ENCODE measurements at regions not wholly inside any gene's neighbourhood (a gene's known extent, or its start where the extent isn't known, plus 50 kb on each side); places are given as distances from the start of the nearest gene placed in this dataset.
"Not testable (repeated sequence)": the region's sequence is repeated elsewhere in the genome, so short reads cannot be mapped to it uniquely, and the experiment has no call there.

- H2AK5ac ChIP-seq (ENCODE audit: low read depth, low read length); H2BK20ac ChIP-seq (ENCODE audit: low read length); H3K18ac ChIP-seq (ENCODE audit: extremely low read depth, low read length); H3K4me1 ChIP-seq (replicated peaks in 1 of 4; ENCODE audit: control insufficient read depth in 3 of 4, insufficient read depth in 4 of 4, low read length in 3 of 4); FAIRE-seq; H3K4me2 ChIP-seq (ENCODE audit: insufficient read depth in 1 of 2, low read depth in 2 of 2, low read length in 2 of 2); H3K9me3 ChIP-seq (ENCODE audit: insufficient read depth in 2 of 2, low read depth in 1 of 2, low read length in 1 of 2); DNase-seq (ENCODE audit: low read depth in 1 of 2, low spot score in 2 of 2); H3K4ac ChIP-seq (replicated peaks; ENCODE audit: insufficient read length, low read depth, low read length); H2BK5ac ChIP-seq (ENCODE audit: low read depth, low read length); H4K8ac ChIP-seq (ENCODE audit: extremely low read depth, insufficient read depth, low read length); H3K23ac ChIP-seq (ENCODE audit: insufficient read length); H3K27ac ChIP-seq (ENCODE audit: low read depth, low read length); H3K79me1 ChIP-seq (ENCODE audit: low read depth, low read length); H3K14ac ChIP-seq (ENCODE audit: insufficient read length); POLR2A ChIA-PET (ENCODE audit: partially characterized antibody); H3K4me3 ChIP-seq (ENCODE audit: extremely low read depth in 1 of 4, insufficient read depth in 2 of 4, low read depth in 3 of 4, low read length in 4 of 4); H2BK15ac ChIP-seq (ENCODE audit: low read length); H3K9ac ChIP-seq (replicated peaks in 1 of 4; ENCODE audit: extremely low read depth in 1 of 4, low read depth in 3 of 4, low read length in 3 of 4); H3K36me3 ChIP-seq (ENCODE audit: control insufficient read depth in 2 of 4, insufficient read depth in 4 of 4, low read length in 3 of 4); H3K23me2 ChIP-seq (ENCODE audit: low read depth, low read length); H2BK120ac ChIP-seq (replicated peaks; ENCODE audit: low read depth, low read length); H2BK12ac ChIP-seq (ENCODE audit: low read depth, low read length); CTCF ChIA-PET (ENCODE audit: partially characterized antibody); H4K91ac ChIP-seq (replicated peaks; ENCODE audit: insufficient read length, low read length); H4K5ac ChIP-seq (ENCODE audit: insufficient read length, low read depth, low read length); H2AFZ ChIP-seq (ENCODE audit: low read length); H3K27me3 ChIP-seq (replicated peaks in 1 of 4; ENCODE audit: control insufficient read depth in 3 of 4, extremely low read depth in 1 of 4, insufficient read depth in 3 of 4, low read length in 3 of 4); H4K20me1 ChIP-seq (replicated peaks in 1 of 2; ENCODE audit: control insufficient read depth in 1 of 2, insufficient read depth in 2 of 2, low read length in 2 of 2); H3K79me2 ChIP-seq (ENCODE audit: control insufficient read depth in 1 of 2, insufficient read depth in 2 of 2, low read length in 2 of 2): not testable (repeated sequence)
- 93% methylated on average over 2 of the region's 2 CpGs; no CpG with 5 or more reads in 1 of the 2 experiments for WGBS, 2 experiments (ENCODE audit: extremely low coverage in 1 of 2, insufficient coverage in 1 of 2, insufficient read length in 1 of 2, insufficient replicate concordance in 2 of 2, low coverage in 1 of 2, low lambda C conversion rate in 2 of 2, missing lambda C conversion rate in 1 of 2)
- H3K56ac ChIP-seq (replicated peaks; ENCODE audit: insufficient read length, low read depth, low read length) = peak overlapping the region; percentile 95
These were observed 115.1 kb downstream of the CRYAA start for GRCh38 chr21:43283925-43284221.

Measured in H1 (cell line).